HepG2 (cell line): ENCODE measurements at regions not wholly inside any gene's neighbourhood (a gene's known extent, or its start where the extent isn't known, plus 50 kb on each side); places are given as distances from the start of the nearest gene placed in this dataset.
A peak's percentile ranks its signal among the peaks of the same experiment; 100 is the strongest.

Source experiments
- ATF5 ChIP-seq: sonication (generic); formaldehyde crosslinking; IDR thresholded peaks from 2 replicates; pipeline ENCODE4 v1.4.0; 2020; ENCODE audit warnings: mild to moderate bottlenecking, low read depth, missing genetic modification reagents
- DR1 ChIP-seq: sonication (generic); formaldehyde crosslinking; IDR thresholded peaks from 2 replicates; pipeline ENCODE4 v1.8.0; 2021; ENCODE audit warnings: mild to moderate bottlenecking, missing genetic modification reagents, inconsistent platforms
- GATAD2A ChIP-seq: IDR thresholded peaks from 2 replicates; pipeline ENCODE4 v1.6.1; 2016
- HIC2 ChIP-seq: sonication (generic); formaldehyde crosslinking; IDR thresholded peaks from 2 replicates; pipeline ENCODE4 v1.9.0; 2022; ENCODE audit warnings: low read depth, missing genetic modification reagents
- HNRNPLL ChIP-seq: fragments of 200-400 bp; formaldehyde crosslinking; IDR thresholded peaks from 2 replicates; pipeline ENCODE4 v1.6.1; 2017; ENCODE audit warnings: mild to moderate bottlenecking, low read depth, low read length; ENCODE audit not compliant: poor library complexity, severe bottlenecking
- KDM2A ChIP-seq: sonication (generic); formaldehyde crosslinking; IDR thresholded peaks from 2 replicates; pipeline ENCODE4 v1.4.0; 2020; ENCODE audit warnings: low read depth, missing genetic modification reagents, borderline replicate concordance
- PCBP1 ChIP-seq: fragments of 200-400 bp; formaldehyde crosslinking; IDR thresholded peaks from 2 replicates; pipeline ENCODE4 v1.6.1; 2017; ENCODE audit warnings: mild to moderate bottlenecking, low read depth, low read length, borderline replicate concordance
- PLRG1 ChIP-seq: fragments of 450-650 bp; conservative IDR thresholded peaks from 2 replicates; pipeline ENCODE4 v1.6.1; 2016
- SNRNP70 ChIP-seq: fragments of 200-400 bp; formaldehyde crosslinking; IDR thresholded peaks from 2 replicates; pipeline ENCODE4 v1.6.1; 2017; ENCODE audit warnings: mild to moderate bottlenecking, low read depth, low read length, moderate library complexity
- TBX2 ChIP-seq: sonication (generic); formaldehyde crosslinking; IDR thresholded peaks from 2 replicates; pipeline ENCODE4 v1.5.0; 2020; ENCODE audit warnings: missing genetic modification reagents, mild to moderate bottlenecking, borderline replicate concordance
- TFDP1 ChIP-seq: IDR thresholded peaks from 2 replicates; pipeline ENCODE4 v1.6.1; 2016; ENCODE audit warnings: missing compliant biosample characterization, missing genetic modification reagents, borderline replicate concordance
- THAP7 ChIP-seq: sonication (generic); formaldehyde crosslinking; IDR thresholded peaks from 2 replicates; pipeline ENCODE4 v1.8.1; 2023; ENCODE audit warnings: mild to moderate bottlenecking, missing genetic modification reagents
- ZHX1 ChIP-seq: sonication (generic); formaldehyde crosslinking; IDR thresholded peaks from 2 replicates; pipeline ENCODE4 v1.8.1; 2022; ENCODE audit warnings: low read depth, mild to moderate bottlenecking, missing genetic modification reagents
- ZMYM3 ChIP-seq: sonication (generic); formaldehyde crosslinking; IDR thresholded peaks from 2 replicates; pipeline ENCODE4 v1.5.1; 2020; ENCODE audit warnings: mild to moderate bottlenecking, missing genetic modification reagents
- ZNF343 ChIP-seq: sonication (generic); formaldehyde crosslinking; IDR thresholded peaks from 2 replicates; pipeline ENCODE4 v1.4.0; 2020; ENCODE audit warnings: mild to moderate bottlenecking, missing genetic modification reagents
- ZNF354B ChIP-seq: sonication (generic); formaldehyde crosslinking; IDR thresholded peaks from 2 replicates; pipeline ENCODE4 v1.8.0; 2022; ENCODE audit warnings: mild to moderate bottlenecking, missing genetic modification reagents
- ZNF484 ChIP-seq: sonication (generic); formaldehyde crosslinking; IDR thresholded peaks from 2 replicates; pipeline ENCODE4 v1.5.1; 2020; ENCODE audit warnings: mild to moderate bottlenecking, low read depth, missing genetic modification reagents, borderline replicate concordance
- ZNF547 ChIP-seq: sonication (generic); formaldehyde crosslinking; IDR thresholded peaks from 2 replicates; pipeline ENCODE4 v1.5.1; 2020; ENCODE audit warnings: mild to moderate bottlenecking, missing genetic modification reagents
- ZNF770 ChIP-seq: sonication (generic); formaldehyde crosslinking; IDR thresholded peaks from 2 replicates; pipeline ENCODE4 v1.5.0; 2020; ENCODE audit warnings: mild to moderate bottlenecking, missing genetic modification reagents
- ZNF772 ChIP-seq: sonication (generic); formaldehyde crosslinking; IDR thresholded peaks from 2 replicates; pipeline ENCODE4 v1.5.0; 2020; ENCODE audit warnings: mild to moderate bottlenecking, missing genetic modification reagents

GRCh38 chr2:61764035-61764800, 89.6 kb downstream of the FAM161A start (continued):
- TF ChIP-seq ZHX1 (CRISPR knock-in tag) = peak; percentile 73; the same call in 1 of the 2 replicates
- peak; percentile 90 for TF ChIP-seq KDM2A (CRISPR knock-in tag)
- peak; percentile 94 for TF ChIP-seq ZNF772 (CRISPR knock-in tag)
- TF ChIP-seq PCBP1 = 0 out of 2 replicates have a peak, but pooled peaks have one; percentile 57
- no peak for TF ChIP-seq SNRNP70
- TF ChIP-seq ZMYM3 = no peak
- peak; percentile 90 for TF ChIP-seq ZNF547 (CRISPR knock-in tag)
- no peak for TF ChIP-seq ZNF484
- TF ChIP-seq DR1 (CRISPR knock-in tag) = peak; percentile 60; the same call in 1 of the 2 replicates
- TF ChIP-seq HIC2 (CRISPR knock-in tag) = no peak; the same call in 1 of the 2 replicates
- TF ChIP-seq GATAD2A (CRISPR knock-in tag) = no peak; the same call in none of the 2 replicates
- peak; percentile 79; the same call in 1 of the 2 replicates for TF ChIP-seq TFDP1 (CRISPR knock-in tag)
- no peak for TF ChIP-seq PLRG1
- TF ChIP-seq THAP7 (CRISPR knock-in tag) = peak; percentile 92
- TF ChIP-seq HNRNPLL = peak; percentile 78
- no peak for TF ChIP-seq ATF5 (CRISPR knock-in tag)
- TF ChIP-seq ZNF343 (CRISPR knock-in tag) = peak; percentile 50
- TF ChIP-seq TBX2 (CRISPR knock-in tag) = peak; percentile 93
- TF ChIP-seq ZNF770 = no peak
- TF ChIP-seq ZNF354B (CRISPR knock-in tag) = 0 out of 2 replicates have a peak, but pooled peaks have one; percentile 73
